Renal cortex interstitium (tissue), 11 donors: ENCODE measurements at regions not wholly inside any gene's neighbourhood (a gene's known extent, or its start where the extent isn't known, plus 50 kb on each side); places are given as distances from the start of the nearest gene placed in this dataset.
"Not testable (repeated sequence)": the region's sequence is repeated elsewhere in the genome, so short reads cannot be mapped to it uniquely, and the experiment has no call there.

Experiments
- DNase-seq, 11 donors: peaks; one replicate each; pipeline ENCODE4 v3.0.0-alpha.2; 2013; ENCODE audit warnings: low read depth in 9 of 11, low spot score in 4 of 11; ENCODE audit errors: extremely low read depth in 1 of 11

DNA sequence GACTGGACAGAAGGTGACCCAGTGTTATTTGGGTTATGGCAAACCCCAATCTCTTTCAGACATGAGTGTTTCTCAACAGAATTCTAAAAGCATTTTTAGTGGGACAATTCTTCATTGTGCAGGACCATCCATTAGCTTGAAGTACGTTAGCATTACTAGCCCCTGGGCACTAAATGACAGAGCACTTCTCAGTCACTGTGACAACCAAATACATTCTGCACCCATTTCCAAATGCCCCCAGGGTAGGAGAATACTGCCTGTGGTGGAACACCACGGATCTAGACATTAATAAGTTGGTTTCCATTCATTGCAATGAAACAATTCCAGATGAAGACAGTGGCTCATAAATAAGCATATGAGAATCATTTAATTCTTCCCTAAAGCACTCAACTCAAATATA, 102.4 kb upstream of the FRMD4A start:
- DNase-seq: no peak

DNA sequence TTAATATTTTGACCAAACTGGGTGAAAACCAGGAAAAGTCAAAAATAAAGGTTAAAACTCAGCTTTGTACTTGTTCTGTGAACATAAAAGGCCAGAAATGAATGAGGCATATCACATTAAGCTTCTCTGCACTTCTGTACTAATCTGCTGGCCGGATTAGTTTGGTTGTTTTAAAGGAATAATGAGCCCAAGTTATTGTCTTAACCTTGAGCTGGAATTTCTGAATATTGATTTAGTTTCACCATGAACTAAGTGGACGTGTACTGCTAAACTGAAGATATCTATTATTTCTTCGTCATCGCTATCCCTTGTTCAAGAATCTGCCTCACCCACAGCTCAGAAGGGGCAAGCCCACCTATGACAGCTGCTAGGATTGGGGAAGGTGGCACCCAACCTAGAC, 101.1 kb upstream of the FRMD4A start:
- no peak for DNase-seq

DNA sequence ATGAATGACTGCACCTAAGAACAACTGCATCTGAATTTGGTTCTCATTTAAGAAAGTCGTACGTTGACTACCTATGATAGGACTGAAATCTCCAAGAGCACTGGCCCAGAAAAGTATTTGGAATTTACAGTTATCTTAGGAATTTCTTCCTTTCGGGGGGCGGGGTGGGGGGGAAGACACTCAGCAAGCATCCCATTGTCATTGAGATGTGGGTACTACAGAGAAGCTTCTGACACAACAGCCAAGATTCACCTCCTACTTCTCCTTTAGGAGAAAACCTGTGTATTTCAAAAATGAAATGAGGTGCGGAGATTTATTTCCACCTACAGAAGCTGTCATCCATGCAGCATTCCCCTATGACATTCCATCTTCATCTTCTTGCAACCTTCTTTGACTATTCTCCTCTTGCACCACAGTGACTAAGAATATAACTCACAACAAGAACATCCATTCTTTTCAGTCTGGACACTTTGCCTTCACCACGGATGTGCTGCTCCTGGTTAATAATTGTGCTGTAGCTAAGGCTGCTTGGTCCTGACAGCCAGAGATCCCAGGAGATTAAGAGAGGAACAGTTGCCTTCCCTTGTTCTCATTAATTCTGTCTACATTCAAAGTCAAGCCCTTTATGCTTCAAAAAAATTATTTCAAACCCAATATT, 98.4 kb upstream of the FRMD4A start:
- DNase-seq: no peak

DNA sequence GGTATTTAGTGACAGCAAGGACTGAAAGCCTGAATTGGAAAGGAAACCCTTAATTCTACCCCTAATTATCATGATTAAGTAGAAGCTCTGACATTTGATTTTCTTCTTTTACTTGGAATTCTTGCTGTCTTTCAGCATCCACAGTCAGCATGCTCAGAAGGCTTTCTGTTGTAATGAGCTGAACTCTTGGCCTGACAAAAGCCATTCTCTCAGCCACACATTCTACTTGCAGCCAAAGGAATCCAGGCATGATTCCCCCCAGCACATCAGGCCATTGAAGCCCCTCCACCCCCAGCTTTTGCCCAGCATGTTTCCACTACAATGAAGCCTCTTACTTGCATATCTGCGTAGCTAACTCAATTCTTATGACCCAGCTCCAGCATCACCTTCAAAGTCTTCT, 94.3 kb upstream of the FRMD4A start:
- DNase-seq: no peak

DNA sequence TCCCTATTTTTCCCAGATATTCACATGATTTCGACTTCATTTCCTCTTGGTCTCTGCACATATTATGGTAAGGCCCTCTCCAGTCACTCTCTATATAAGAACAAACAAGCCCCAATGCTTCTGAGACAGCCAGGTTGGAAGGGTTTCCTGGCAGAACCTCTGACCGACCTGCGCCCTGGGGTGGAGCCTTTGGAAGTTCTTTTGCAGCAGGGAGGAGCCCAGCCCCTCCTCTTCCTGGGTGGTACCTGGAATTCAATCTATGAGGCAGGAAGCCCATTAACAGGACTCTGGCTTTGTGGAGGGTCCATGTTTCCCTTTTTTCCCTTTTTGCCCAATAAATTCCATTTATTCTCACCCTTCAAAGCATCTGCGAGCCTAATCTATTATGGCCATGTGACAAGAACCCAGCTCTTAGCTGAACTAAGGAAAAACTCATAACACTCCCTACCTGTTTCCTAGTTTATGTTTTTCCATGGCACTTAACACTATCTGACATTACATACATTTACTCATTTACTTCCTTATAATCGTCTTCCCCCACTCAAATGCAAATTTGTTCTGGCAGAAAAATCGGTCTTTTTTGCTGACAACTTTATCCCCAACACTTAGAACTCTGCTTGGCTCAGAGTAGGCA, 92.5 kb upstream of the FRMD4A start:
- DNase-seq: no peak

DNA sequence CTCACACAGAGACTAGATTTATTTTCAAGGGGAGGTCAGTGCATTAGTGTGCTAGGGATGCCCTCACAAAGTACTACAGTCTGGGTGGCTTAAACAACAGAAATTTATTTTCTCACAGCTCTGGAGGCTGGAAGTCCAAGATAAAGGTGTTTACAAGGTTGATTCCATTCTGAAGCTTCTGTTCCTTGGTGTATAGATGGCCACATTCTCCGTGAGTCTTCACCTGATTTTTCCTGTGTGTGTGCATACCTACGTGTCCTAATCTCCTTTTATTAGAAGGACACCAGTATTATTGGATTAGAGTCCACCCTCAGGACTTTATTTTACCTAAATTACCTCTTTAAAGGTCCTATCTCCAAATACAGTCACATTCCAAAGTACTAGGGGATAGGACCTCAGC, 91.7 kb upstream of the FRMD4A start:
- no peak for DNase-seq

DNA sequence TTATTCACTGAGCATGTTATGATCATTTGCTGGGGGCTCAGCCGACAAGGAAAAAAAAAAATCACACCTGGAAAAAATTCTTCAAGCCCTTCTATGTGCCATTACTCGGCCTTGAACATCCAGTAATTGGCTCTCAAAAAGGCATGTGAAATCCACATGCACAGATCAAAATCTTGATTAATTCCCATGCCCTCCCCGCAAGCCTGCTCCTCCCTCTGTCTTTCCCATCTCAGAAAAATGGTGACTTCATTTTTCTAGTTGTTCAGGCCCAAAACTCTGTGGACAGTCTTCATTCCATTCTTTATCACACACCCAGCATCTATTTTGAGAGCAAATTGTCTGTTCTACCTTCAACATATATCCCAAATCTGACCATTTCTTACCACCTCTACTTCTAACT, 91.2 kb upstream of the FRMD4A start:
- DNase-seq: no peak

DNA sequence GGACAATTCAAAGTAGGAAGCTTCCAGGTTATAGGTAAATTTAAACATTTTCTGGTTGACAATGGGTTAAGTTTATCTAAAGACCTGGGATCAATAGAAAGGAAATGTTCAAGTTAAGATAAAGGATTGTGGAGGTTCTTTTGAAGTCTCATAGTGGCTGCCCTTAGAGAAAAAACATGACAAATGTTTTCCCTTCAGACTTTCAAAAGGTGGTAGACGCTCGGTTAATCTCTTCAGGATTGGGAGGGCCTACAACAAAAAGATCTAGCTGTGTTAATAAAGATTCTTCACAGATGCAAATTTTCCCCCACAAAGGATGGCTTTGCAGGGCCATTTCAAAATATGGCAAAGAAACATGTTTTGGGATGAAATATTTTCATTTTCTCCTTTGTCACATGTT, 86.6 kb upstream of the FRMD4A start:
- not testable (repeated sequence) for DNase-seq

DNA sequence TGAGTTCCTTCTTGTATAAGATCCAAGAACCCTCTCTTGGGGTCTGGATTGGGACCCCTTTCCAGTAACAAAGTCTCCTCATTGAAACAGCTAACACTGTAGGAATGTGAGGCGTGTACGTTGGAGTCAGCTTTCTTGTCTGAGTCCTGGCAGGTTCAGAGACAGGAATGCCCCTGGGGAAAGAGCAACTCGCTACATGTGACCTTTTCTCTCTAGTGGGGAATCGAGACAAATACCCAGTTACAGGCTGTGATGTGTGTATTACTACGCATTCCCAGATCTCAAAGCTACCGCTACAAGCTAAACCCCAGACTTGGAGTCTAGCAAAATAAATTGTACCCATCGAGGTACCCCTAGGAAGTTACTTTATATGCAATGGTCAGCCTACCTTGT, 85.6 kb upstream of the FRMD4A start:
- DNase-seq: no peak

DNA sequence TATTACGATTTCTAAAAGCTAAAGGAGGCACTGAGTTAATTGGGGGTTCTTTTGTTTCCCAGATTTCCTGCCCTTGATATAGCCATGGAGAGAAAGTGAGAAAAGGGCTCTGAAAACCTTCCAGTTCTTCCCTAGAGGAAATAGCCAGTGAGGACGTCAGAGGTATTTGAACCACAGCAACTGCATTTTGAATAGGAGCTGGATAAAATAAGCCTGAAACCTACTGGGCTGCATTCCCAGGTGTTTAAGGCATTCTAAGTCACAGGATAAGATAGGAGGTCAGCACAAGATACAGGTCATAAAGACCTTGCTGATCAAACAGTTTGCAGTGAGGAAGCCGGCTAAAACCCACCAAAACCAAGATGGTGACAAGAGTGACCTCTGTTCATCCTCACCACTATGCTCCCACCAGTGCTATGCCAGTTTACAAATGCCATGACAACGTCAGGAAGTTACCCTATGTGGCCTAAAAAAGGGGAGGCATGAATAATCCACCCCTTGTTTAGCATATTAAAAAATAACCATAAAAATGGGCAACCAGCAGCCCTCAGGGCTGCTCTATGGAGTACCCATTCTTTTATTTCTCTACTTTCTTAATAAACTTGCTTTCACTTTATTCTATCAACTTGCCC, 85.1 kb upstream of the FRMD4A start:
- no peak for DNase-seq

DNA sequence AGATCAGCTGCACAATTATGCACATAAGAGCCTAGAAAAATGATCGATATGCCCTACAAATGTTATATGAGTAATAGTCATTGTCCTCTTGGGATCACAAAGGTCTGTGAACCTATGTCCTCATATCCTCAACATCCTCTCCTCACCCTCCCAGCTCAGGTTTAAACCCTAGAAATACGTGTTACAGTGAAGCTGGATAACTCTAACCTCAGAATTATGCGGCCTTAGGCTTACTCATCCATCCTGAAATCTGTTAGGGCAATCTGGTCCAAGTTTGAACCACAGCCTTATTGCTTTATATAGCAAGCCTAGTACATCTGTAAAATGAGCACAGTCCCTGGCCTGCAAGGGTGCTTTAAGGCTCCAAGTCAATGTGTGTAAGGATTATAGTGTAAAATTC, 84.2 kb upstream of the FRMD4A start:
- no peak for DNase-seq

DNA sequence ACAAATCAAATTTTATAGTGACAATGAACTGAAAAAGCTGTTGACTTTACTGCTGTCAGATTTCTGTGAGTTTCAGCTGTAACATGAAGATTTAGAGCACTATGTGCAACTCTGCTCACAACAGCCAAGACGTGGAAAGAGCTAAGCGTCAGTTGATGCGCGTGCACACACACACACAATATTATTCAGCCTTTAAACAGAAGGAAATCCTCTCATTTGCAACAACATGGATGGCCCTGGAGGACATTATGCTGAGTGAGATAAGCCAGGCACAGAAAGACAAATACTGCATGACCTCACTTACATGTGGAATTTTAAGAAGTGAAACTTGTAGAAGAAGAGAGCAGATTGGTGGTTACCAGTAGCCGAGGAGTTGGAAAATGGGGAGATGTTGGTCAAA, 82.8 kb upstream of the FRMD4A start:
- DNase-seq: peak in 2 of 11 donors; percentile 17 to 27

DNA sequence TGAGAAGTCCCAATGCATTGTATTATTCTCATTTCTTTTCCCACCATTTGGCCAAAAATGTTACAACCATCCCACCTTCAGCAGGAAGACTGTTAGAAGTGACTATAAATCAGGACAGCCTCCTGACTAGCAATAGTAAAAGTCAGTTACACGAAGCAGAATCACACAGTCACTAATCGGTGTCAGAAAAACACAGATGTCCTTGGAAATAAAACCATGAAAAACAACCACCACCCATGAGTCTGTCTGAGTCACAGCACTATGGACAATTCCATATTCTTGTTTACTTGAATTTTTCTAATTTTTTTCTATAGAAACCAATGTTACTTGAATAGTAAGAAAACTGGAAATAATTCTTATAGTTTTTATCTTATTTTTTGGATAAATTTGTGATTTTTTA, 81.9 kb upstream of the FRMD4A start:
- DNase-seq: no peak

DNA sequence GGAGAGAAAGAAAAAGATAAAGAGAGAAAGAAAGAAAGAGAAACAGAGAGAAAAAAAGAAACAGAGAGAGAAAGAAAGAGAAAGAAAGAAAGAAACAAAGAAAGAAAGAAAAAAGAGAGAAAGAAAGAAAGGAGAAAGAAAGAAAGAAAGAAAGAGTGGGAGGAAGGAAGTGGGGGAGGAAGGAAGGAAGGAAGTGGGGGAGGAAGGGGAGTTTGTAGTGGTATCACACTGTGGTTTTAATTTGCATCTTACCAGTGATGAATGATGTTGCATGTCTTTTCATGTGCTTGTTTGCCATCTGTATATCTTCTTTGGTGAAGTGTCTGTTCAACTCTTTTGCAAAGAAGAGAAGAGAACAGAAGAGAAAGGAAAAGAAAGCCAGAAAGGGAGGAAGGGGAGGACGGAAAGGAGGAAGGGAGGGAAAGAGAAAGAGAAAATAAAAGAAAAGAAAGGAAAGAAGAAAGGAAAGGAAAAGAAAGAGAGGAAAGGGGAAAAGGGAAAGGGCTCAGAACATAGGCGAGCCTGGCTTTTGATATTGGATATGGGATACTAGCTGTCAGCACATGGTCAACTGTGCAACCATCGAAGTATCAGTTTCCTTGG, 79.2 kb upstream of the FRMD4A start:
- no peak for DNase-seq

DNA sequence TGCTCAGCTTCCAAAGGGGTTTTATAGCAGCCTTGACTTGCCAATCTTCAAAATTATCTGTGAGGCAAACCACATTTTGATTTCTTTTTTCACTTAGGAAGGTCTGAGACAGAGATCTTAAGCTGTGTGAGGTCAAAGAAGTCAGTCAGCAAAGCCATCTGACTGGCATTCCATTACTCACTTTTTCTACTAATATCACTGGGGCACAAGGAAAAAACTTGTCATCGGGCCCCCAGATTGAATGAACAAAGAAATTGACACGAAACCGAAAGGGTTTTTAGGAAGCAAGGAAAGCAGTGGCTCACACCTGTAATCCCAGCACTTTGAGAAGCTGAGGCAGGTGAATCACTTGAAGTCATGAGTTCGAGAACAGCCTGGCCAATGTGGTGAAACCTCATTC, 78.5 kb upstream of the FRMD4A start:
- no peak for DNase-seq

DNA sequence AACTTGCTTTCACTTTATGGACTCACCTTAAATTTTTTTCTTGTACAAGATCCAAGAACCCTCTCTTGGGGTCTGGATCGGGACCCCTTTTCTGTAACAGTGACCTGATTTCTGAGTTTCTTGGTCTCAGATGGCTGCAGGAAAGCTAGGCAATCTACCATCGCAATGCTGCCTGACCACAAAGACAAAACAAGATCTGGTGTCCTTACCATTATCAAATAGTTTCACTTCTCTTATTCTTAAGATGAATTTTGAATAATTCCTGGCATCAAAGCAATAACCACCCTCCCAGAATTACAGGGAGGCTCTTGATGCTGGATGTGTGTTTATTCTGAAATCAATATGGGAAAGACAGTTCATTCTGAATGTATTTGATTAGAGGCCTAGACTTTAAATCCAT, 77.4 kb upstream of the FRMD4A start:
- no peak for DNase-seq

DNA sequence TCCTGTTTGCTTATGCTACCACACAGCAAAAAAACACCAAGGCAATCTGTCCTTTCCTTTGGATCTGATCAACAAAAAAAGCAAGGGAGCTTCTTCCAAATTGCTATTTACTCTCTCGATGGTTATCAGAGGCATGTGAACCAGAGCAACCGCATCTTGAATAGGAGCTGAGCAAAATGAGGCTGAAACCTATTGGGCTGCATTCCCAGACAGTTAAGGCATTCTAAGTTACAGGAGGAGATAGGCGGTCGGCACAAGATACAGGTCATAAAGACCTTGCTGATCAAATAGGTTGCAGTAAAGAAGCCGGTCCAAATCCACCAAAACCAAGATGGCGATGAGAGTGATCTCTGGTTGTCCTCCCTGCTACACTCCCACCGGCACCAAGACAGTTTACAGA, 76.8 kb upstream of the FRMD4A start:
- no peak for DNase-seq

DNA sequence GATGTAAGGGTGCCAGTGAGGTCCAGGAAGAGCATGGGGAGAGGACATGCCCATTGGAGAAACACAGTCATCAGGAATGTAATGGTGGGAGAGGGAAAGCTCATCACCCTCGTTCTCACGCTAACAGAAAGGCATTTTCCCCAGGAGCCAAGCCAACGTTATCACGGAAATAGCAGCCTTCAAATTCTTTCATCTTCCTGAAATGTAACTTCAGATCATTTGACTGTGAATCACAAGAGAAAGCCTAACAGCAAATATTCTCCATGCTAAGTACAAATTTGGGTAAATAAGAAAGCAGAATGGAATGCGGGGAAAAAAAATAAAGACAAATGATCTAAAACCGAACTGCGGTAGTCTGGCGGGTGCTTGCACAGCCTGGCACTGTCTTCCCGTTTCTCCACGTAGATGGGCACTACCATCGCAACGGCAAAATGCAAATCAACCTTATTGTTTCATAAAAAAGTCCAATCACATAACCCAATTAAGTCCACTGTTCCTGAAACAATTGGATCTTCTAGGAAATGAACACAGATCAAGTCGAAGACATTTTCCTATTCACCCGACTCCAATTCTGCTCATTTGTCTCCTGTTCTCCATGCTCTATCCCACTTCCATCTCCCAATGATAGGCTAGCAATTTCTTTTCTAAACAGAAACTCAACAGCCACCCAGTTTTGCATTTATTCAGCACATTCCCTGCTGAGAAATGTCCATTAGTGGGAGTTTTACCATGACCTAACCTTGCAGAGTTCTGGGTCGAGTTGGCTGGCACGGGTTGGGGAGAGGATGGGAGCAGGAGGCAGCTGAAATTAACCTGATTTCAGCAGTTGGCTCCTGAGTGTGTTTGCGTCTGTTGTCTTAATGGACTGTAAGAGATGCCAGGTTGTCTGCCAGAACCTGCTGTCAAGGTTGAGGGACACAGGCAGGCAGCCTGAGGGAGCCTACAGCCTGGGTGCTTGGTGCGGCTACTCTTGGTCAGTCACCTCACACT, 74.6 kb upstream of the FRMD4A start:
- no peak for DNase-seq

DNA sequence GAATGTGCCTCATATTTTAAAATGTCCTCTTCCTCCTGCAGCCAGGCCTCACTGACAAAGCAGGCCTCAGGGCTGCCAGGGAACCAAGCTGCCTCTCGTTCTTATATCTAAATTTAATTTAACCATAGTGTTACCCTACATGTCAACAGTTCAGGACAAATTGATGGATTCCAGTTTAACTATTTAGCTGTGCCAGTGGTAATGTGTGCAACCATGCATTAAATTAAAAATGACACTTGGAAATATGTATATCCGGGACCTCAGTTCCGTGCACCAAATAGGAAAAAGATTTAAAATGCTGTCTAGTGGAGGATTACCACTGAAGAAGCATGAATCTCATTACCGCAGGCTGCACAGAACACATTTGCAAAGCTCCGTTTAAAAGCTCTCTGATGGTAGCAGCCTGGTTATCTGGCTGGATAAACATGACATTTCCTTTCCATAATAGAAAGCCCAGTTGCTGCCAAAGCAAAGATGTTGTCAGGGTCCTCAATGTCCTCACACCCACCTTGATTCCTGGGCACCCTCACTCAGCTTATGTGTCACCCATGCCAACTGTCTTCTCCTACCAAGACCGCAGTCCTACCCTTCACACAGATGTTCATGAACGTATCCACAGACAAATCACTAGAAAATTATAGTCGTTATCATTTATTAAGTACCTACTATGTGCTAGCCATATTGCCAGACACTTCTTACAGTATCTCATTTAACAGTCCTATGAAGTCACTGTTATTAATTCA, 73.3 kb upstream of the FRMD4A start:
- DNase-seq: no peak
